ENCODE measurements at regions not wholly inside any gene's neighbourhood (a gene's known extent, or its start where the extent isn't known, plus 50 kb on each side); places are given as distances from the start of the nearest gene placed in this dataset.

DNA sequence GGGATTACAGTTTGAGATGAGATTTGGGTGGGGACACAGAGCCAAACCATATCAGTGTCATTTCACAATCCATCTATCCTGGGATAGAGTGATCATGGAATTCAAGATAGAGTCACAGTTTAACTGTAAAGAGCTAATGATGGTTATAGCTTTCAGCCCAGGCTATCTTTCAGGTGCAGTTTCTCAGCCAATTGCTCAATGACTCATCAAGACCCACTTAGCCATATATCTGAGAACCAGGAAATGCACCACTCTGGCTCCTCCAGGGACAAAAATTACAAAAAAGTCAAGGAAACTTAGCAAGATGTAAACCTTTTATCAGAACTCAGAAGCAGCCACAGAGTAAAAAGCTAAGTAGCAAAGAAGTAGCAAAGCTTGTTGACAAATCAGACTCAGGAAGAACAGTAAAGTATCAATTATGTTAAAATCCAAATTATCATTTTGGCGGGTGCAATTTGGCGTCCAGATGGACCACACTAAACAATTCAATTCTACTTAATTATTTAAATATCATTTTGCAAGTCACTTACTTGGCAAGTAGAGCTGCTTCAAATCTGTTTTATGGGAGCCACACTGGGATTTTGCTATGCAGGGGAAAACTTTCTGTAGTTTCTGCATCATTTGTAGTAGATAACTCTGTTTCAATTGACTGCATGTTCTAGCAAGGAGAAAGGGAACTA is 169.4 kb downstream of the TLE1 start:
- H3K27me3 Mint-ChIP-seq (ENCODE audit: unreplicated experiment), result no peaks in the 10 kb centered on the region
- intact Hi-C loops (cut with micrococcal nuclease; ENCODE audit: unreplicated experiment), result loop anchor here (5.0 to 10.0 kb wide), 2 partner anchors 37 to 165 kb away; partner anchors contain the start of gene TLE1
- no peak overlapping the region for H3K4me3 Mint-ChIP-seq (ENCODE audit: low read depth, unreplicated experiment)
- CTCF ChIA-PET, result no interaction called here
- no peaks in the 10 kb centered on the region for H3K36me3 Mint-ChIP-seq (ENCODE audit: insufficient read depth, unreplicated experiment)
- H3K4me1 Mint-ChIP-seq (ENCODE audit: low read depth, unreplicated experiment), result peaks cover 9% of the 10 kb centered on the region
- H3K27ac Mint-ChIP-seq (ENCODE audit: unreplicated experiment), result no peak overlapping the region
- TF ChIP-seq, protein P1, sequence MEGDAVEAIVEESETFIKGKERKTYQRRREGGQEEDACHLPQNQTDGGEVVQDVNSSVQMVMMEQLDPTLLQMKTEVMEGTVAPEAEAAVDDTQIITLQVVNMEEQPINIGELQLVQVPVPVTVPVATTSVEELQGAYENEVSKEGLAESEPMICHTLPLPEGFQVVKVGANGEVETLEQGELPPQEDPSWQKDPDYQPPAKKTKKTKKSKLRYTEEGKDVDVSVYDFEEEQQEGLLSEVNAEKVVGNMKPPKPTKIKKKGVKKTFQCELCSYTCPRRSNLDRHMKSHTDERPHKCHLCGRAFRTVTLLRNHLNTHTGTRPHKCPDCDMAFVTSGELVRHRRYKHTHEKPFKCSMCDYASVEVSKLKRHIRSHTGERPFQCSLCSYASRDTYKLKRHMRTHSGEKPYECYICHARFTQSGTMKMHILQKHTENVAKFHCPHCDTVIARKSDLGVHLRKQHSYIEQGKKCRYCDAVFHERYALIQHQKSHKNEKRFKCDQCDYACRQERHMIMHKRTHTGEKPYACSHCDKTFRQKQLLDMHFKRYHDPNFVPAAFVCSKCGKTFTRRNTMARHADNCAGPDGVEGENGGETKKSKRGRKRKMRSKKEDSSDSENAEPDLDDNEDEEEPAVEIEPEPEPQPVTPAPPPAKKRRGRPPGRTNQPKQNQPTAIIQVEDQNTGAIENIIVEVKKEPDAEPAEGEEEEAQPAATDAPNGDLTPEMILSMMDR (IDR thresholded peaks at IDR 0.05; ENCODE audit: unreplicated experiment), result no peak
- DNase-seq, result no peak
- BruUV-seq (replicated peaks), result no TSS peak
- H3K9me3 Mint-ChIP-seq (ENCODE audit: low read depth, unreplicated experiment), result no peaks in the 10 kb centered on the region

DNA sequence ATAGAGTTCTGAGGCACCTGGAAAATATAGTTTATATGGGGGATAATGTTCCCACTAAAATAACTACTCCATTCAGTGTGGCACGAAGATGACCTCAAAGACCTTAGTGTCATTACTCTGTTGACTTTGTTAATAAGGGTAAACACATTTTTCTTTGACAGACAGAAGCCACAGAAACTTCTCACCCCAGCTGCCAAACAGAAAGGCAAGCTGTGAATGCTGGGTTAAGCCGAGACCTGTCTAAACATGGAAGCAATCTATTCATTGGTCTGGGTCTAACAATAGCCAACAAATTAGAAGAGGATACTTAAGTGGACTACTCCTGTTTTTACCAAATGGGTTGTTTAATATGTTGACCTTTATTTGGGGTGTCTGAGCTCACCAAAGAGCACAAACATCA is 171.4 kb downstream of the TLE1 start:
- Mint-ChIP-seq H3K27ac (ENCODE audit: unreplicated experiment) (no peak overlapping the region), H3K9me3 (ENCODE audit: low read depth, unreplicated experiment) (no peaks in the 10 kb centered on the region), H3K36me3 (ENCODE audit: insufficient read depth, unreplicated experiment) (no peaks in the 10 kb centered on the region), H3K27me3 (ENCODE audit: unreplicated experiment) (no peaks in the 10 kb centered on the region), H3K4me1 (ENCODE audit: low read depth, unreplicated experiment) (peaks cover 7% of the 10 kb centered on the region), H3K4me3 (ENCODE audit: low read depth, unreplicated experiment) (no peak overlapping the region)
- BruUV-seq (replicated peaks), result no TSS peak
- DNase-seq, result no peak
- CTCF ChIA-PET, result no interaction called here
- TF ChIP-seq, protein P1 (IDR thresholded peaks at IDR 0.05; ENCODE audit: unreplicated experiment), result no peak
- intact Hi-C loops (cut with micrococcal nuclease; ENCODE audit: unreplicated experiment), result no loop called here

DNA sequence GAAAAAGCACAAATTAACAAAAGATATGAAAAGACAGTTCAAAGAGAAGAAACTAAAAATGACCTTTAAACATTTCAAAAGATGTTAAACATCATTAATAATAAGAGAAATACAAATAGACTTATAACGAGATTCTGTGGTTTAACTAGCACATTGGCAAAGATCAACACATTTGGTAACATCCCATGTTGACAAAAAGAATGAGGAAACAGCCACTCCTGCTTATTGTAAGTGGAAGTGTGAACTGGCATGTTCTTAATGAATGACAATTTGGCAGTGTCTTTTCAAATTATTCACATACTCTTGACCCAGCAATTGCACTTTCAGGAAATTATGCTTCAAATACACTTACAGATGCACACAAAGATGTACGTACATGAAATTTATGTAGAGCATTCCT is 176.3 kb downstream of the TLE1 start:
- no peak for DNase-seq
- Mint-ChIP-seq H3K4me1 (ENCODE audit: low read depth, unreplicated experiment) (no peaks in the 10 kb centered on the region), H3K27me3 (ENCODE audit: unreplicated experiment) (no peaks in the 10 kb centered on the region), H3K27ac (ENCODE audit: unreplicated experiment) (no peak overlapping the region), H3K36me3 (ENCODE audit: insufficient read depth, unreplicated experiment) (no peaks in the 10 kb centered on the region), H3K9me3 (ENCODE audit: low read depth, unreplicated experiment) (no peaks in the 10 kb centered on the region), H3K4me3 (ENCODE audit: low read depth, unreplicated experiment) (no peak overlapping the region)
- intact Hi-C loops (cut with micrococcal nuclease; ENCODE audit: unreplicated experiment), result no loop called here
- CTCF ChIA-PET, result interaction anchor here (0.6 kb wide), 1 partner anchor 1200 kb away, joined by 3 read pairs; no protein-coding TSS in a partner anchor
- BruUV-seq (replicated peaks), result no TSS peak
- TF ChIP-seq, protein P1 (IDR thresholded peaks at IDR 0.05; ENCODE audit: unreplicated experiment), result no peak

DNA sequence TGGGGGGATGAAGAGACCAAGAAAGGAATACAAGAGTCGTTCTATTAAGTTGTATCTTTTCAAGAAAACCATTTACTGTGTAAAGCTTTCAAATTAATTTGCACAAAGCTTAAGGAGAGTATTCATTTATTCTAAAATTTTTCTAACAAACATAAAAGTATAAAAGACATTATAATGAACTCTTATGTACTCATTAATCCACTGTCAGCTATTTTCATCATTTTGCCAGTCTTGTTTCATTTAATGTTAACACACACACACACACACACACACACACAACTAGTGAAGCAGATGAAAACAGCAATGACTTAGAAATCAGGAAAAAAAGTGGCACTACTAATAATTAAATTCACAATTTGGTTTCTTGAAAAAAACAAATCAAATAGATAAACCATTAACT is 176.7 kb downstream of the TLE1 start:
- H3K4me3 Mint-ChIP-seq (ENCODE audit: low read depth, unreplicated experiment), result no peak overlapping the region
- no peaks in the 10 kb centered on the region for H3K4me1 Mint-ChIP-seq (ENCODE audit: low read depth, unreplicated experiment)
- no peak overlapping the region for H3K27ac Mint-ChIP-seq (ENCODE audit: unreplicated experiment)
- BruUV-seq (replicated peaks), result no TSS peak
- H3K36me3 Mint-ChIP-seq (ENCODE audit: insufficient read depth, unreplicated experiment), result no peaks in the 10 kb centered on the region
- CTCF ChIA-PET, result interaction anchor here (0.6 kb wide), 1 partner anchor 1200 kb away, joined by 3 read pairs; no protein-coding TSS in a partner anchor
- TF ChIP-seq, protein P1 (IDR thresholded peaks at IDR 0.05; ENCODE audit: unreplicated experiment), result no peak
- intact Hi-C loops (cut with micrococcal nuclease; ENCODE audit: unreplicated experiment), result no loop called here
- DNase-seq, result no peak
- no peaks in the 10 kb centered on the region for H3K27me3 Mint-ChIP-seq (ENCODE audit: unreplicated experiment)
- no peaks in the 10 kb centered on the region for H3K9me3 Mint-ChIP-seq (ENCODE audit: low read depth, unreplicated experiment)
